ENCODE measurements at regions not wholly inside any gene's neighbourhood (a gene's known extent, or its start where the extent isn't known, plus 50 kb on each side); places are given as distances from the start of the nearest gene placed in this dataset.

GRCh38 chr13:34864671-34865070, 77.4 kb upstream of the NBEA start:
- no peak for DNase-seq

GRCh38 chr13:34867590-34867989, 74.5 kb upstream of the NBEA start:
- DNase-seq = no peak

- no peak for DNase-seq
Measured at GRCh38 chr13:34868733-34869132, 73.3 kb upstream of the NBEA start.

- no peak for DNase-seq
Measured at GRCh38 chr13:34869696-34870095, 72.4 kb upstream of the NBEA start.

- DNase-seq = no peak
Measured at GRCh38 chr13:34878329-34878728, 63.7 kb upstream of the NBEA start.

- DNase-seq = no peak
Measured at GRCh38 chr13:34879851-34880250, 62.2 kb upstream of the NBEA start.

GRCh38 chr13:34881494-34881893, 60.6 kb upstream of the NBEA start:
- DNase-seq = no peak

- DNase-seq = no peak
Measured at GRCh38 chr13:34883396-34883795, 58.7 kb upstream of the NBEA start.

GRCh38 chr13:34884366-34884765, 57.7 kb upstream of the NBEA start:
- no peak for DNase-seq

GRCh38 chr13:34886121-34886875, 55.8 kb upstream of the NBEA start:
- no peak for DNase-seq

GRCh38 chr13:34886987-34887386, 55.1 kb upstream of the NBEA start:
- no peak for DNase-seq
